ENCODE measurements at regions not wholly inside any gene's neighbourhood (a gene's known extent, or its start where the extent isn't known, plus 50 kb on each side); places are given as distances from the start of the nearest gene placed in this dataset.

- no peak for TF ChIP-seq POLR2A (IDR thresholded peaks at IDR 0.05; ENCODE audit: low read depth, low read length)
- no peak for TF ChIP-seq TAF1 (IDR thresholded peaks at IDR 0.05; ENCODE audit: low read depth, low read length)
These were observed 497.6 kb upstream of the LRRN3 start for GRCh38 chr7:110593355-110593754.

All from GM12891 (cell line).